Endothelial cell of umbilical vein (primary cell): ENCODE measurements at regions not wholly inside any gene's neighbourhood (a gene's known extent, or its start where the extent isn't known, plus 50 kb on each side); places are given as distances from the start of the nearest gene placed in this dataset.

Experiments used
- BruUV-seq: library from RNA; stranded (reverse); fragments of 400-500 nt; replicated peaks from 2 replicates; lab custom pipeline; 2021; lab: Mats Ljungman, UMichigan
- CTCF ChIA-PET: fragments of 300-600, 350-600 bp; sonication (Branson Sonifier 250); formaldehyde crosslinking; loops from one replicate; lab custom pipeline; 2021; ENCODE audit warnings: antibody characterized with exemption, inconsistent platforms; lab: Charles Lee
- POLR2A ChIA-PET: fragments of 300-600, 350-600 bp; sonication (Branson Sonifier 250); formaldehyde crosslinking; loops from one replicate; lab custom pipeline; 2021; ENCODE audit warnings: antibody characterized with exemption, inconsistent platforms; lab: Charles Lee
- DNase-seq: peaks from one replicate; pipeline ENCODE4 v3.0.0-alpha.2; 2011; ENCODE audit warnings: low read depth, low spot score
- FAIRE-seq: peaks from 2 replicates; lab custom pipeline; 2011; peaks lifted over from hg19 to GRCh38; lab: Jason Lieb, UNC
- H2AFZ ChIP-seq: 2 replicates; pipeline ENCODE4 v1.6.0; 2012; ENCODE audit warnings: low read depth, low read length, control low read depth, inconsistent platforms
- H3K27ac ChIP-seq: 2 replicates; pipeline ENCODE4 v1.5.1; 2011; ENCODE audit warnings: low read depth, mild to moderate bottlenecking, control low read depth, low read length, moderate library complexity; ENCODE audit not compliant: insufficient read depth
- H3K27me3 ChIP-seq, 2 experiments: 2 replicates each; pipeline versions ENCODE4 v1.6.0 to v1.6.1; 2011; ENCODE audit warnings: low read length in 2 of 2, mixed read lengths in 1 of 2; ENCODE audit not compliant: control insufficient read depth in 2 of 2, insufficient read depth in 2 of 2
- H3K36me3 ChIP-seq, 2 experiments: 2 replicates in 1 of 2; 3 replicates in 1 of 2; pipeline ENCODE4 v1.5.1; 2011; ENCODE audit warnings: low read length in 2 of 2, mild to moderate bottlenecking in 1 of 2, moderate library complexity in 1 of 2; ENCODE audit not compliant: control insufficient read depth in 2 of 2, insufficient read depth in 2 of 2; ENCODE audit errors: extremely low read depth in 1 of 2
- H3K4me1 ChIP-seq: 3 replicates; pipeline ENCODE4 v1.5.1; 2011; ENCODE audit warnings: mild to moderate bottlenecking, low read length; ENCODE audit not compliant: control insufficient read depth, insufficient read depth; ENCODE audit errors: extremely low read depth
- H3K4me2 ChIP-seq: 2 replicates; pipeline ENCODE4 v1.6.1; 2011; ENCODE audit warnings: low read length, control low read depth, mixed read lengths; ENCODE audit not compliant: insufficient read depth
- H3K4me3 ChIP-seq, 3 experiments: fragments of 200-600 bp in 1 of 3; sonication (generic), shearing (Covaris generic) in 1 of 3; replicated peaks in 1 of 3; 2 replicates each; pipeline ENCODE4 v1.5.1; 2011 to 2016; ENCODE audit warnings: control low read depth in 3 of 3, low read length in 3 of 3, mild to moderate bottlenecking in 2 of 3, inconsistent platforms in 1 of 3, low read depth in 1 of 3, moderate library complexity in 1 of 3; ENCODE audit not compliant: insufficient read depth in 1 of 3
- H3K79me2 ChIP-seq: 2 replicates; pipeline ENCODE4 v1.6.0; 2012; ENCODE audit warnings: low read length, inconsistent platforms; ENCODE audit not compliant: control insufficient read depth, insufficient read depth
- H3K9ac ChIP-seq: replicated peaks from 2 replicates; pipeline ENCODE3; 2011; ENCODE audit warnings: low read length, control low read depth; ENCODE audit not compliant: insufficient read depth; ENCODE audit errors: extremely low read depth
- H3K9me1 ChIP-seq: replicated peaks from 3 replicates; pipeline ENCODE4 v1.6.0; 2011; ENCODE audit warnings: mild to moderate bottlenecking, low read length; ENCODE audit not compliant: control insufficient read depth, insufficient read depth; ENCODE audit errors: extremely low read depth
- H3K9me3 ChIP-seq: replicated peaks from 2 replicates; pipeline ENCODE4 v1.5.1; 2012; ENCODE audit warnings: low read length, inconsistent platforms; ENCODE audit not compliant: control insufficient read depth, insufficient read depth
- H4K20me1 ChIP-seq: replicated peaks from 2 replicates; pipeline ENCODE3; 2011; ENCODE audit warnings: mild to moderate bottlenecking, low read length; ENCODE audit not compliant: control insufficient read depth, insufficient read depth; ENCODE audit errors: extremely low read depth
- CTCF ChIP-seq, 2 donors: IDR thresholded peaks; 1 replicate in 1 of 2; 2 replicates in 1 of 2; pipeline ENCODE4 v1.5.1; 2011; ENCODE audit warnings: low read length in 2 of 2, mild to moderate bottlenecking in 2 of 2, moderate library complexity in 2 of 2, control low read depth in 1 of 2, inconsistent platforms in 1 of 2, low read depth in 1 of 2; ENCODE audit not compliant: insufficient read depth in 1 of 2; ENCODE audit errors: extremely low read depth in 1 of 2
- EZH2 ChIP-seq: IDR thresholded peaks from 2 replicates; pipeline ENCODE4 v1.6.1; 2012; ENCODE audit warnings: borderline replicate concordance, low read depth, mild to moderate bottlenecking, moderate library complexity, low read length, inconsistent platforms; ENCODE audit not compliant: severe bottlenecking
- FOS ChIP-seq: IDR thresholded peaks from 2 replicates; pipeline ENCODE4 v1.6.1; 2011; ENCODE audit warnings: mild to moderate bottlenecking, low read length, moderate library complexity, borderline replicate concordance; ENCODE audit not compliant: insufficient read depth
- GATA2 ChIP-seq: IDR thresholded peaks from 2 replicates; pipeline ENCODE4 v1.7.0; 2011; ENCODE audit warnings: low read depth, mild to moderate bottlenecking, moderate library complexity, mixed read lengths, low read length; ENCODE audit not compliant: insufficient read length, insufficient read depth
- JUN ChIP-seq: IDR thresholded peaks from 2 replicates; pipeline ENCODE4 v1.6.1; 2011; ENCODE audit warnings: borderline replicate concordance, low read depth; ENCODE audit not compliant: insufficient read length, insufficient read depth
- MYC ChIP-seq: IDR thresholded peaks from one replicate; pipeline ENCODE4 v1.6.1; 2011; ENCODE audit warnings: mild to moderate bottlenecking, low read depth, low read length
- POLR2A ChIP-seq: IDR thresholded peaks from 2 replicates; pipeline ENCODE4 v1.6.1; 2012; ENCODE audit warnings: low read depth, mild to moderate bottlenecking, control low read depth, low read length
- POLR2AphosphoS5 ChIP-seq: IDR thresholded peaks from 2 replicates; pipeline ENCODE4 v1.6.1; 2012; ENCODE audit warnings: low read depth, mild to moderate bottlenecking, control low read depth, low read length, moderate library complexity; ENCODE audit not compliant: insufficient read depth
- dilution Hi-C: fragments of 300-500 bp; cut with MboI; formaldehyde crosslinking; loops from one replicate; pipeline ENCODE4 v1.15.0; 2019; ENCODE audit warnings: low sequenced_read_pairs; ENCODE audit not compliant: extremely low pct_ligation_motif_present
- intact Hi-C: fragments of 100-400 bp; cut with micrococcal nuclease; formaldehyde crosslinking; loops from one replicate; pipeline ENCODE4 v1.10.0; 2022
- TF ChIP-seq, protein P1 (sequence below): IDR thresholded peaks from 2 replicates; pipeline ENCODE4 v1.6.1; 2011; ENCODE audit not compliant: insufficient read depth, insufficient read length

DNA sequence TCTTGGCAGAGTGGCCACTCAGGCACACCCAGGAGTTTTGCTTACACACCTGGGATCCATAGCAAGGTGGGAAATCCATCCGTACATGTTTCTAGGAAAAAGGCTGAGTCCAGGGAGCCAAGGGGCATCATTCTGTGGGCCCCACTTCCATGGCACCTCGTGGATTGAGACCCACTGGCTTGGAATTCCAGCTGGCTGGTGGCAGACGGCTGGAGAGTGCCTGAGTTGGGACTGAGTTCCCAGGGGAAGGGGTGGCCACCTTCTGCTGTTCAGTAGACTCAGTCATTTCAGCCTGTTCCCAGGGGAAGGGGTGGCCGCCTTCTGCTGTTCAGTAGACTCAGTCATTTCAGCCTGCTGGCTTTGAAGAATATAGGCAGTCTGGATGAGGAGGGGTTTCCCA is 366.0 kb upstream of the GRIA3 start:
- FAIRE-seq: no peak

More for the DNA sequence above, 366.0 kb upstream of the GRIA3 start:
- Histone ChIP-seq H3K4me3 (no peak overlapping the region), H3K27me3 (no peaks in the 10 kb centered on the region), H3K9ac (no peak overlapping the region), H4K20me1 (no peaks in the 10 kb centered on the region), H3K79me2 (no peaks in the 10 kb centered on the region), H2AFZ (no peak overlapping the region), H3K9me1 (no peaks in the 10 kb centered on the region), H3K27ac (no peak overlapping the region), H3K36me3 (no peaks in the 10 kb centered on the region), H3K4me1 (no peaks in the 10 kb centered on the region), H3K4me2 (no peak overlapping the region), H3K9me3 (no peaks in the 10 kb centered on the region)
- ChIA-PET CTCF (no interaction called here), POLR2A (no interaction called here)
- intact Hi-C loops (no loop called here), dilution Hi-C loops (no loop called here)
- TF ChIP-seq POLR2AphosphoS5 (no peak), JUN (no peak), EZH2 (no peak), CTCF (IDR thresholded peaks at IDR 0.05; ENCODE audit: extremely low read depth in 1 of 2, insufficient read depth in 1 of 2, low read depth in 1 of 2, low read length in 2 of 2) (no peak), GATA2 (no peak), MYC (no peak), FOS (no peak), POLR2A (no peak)
- TF ChIP-seq, protein P1, sequence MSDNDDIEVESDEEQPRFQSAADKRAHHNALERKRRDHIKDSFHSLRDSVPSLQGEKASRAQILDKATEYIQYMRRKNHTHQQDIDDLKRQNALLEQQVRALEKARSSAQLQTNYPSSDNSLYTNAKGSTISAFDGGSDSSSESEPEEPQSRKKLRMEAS: no peak
- no peak for DNase-seq
- no TSS peak for BruUV-seq
